Left lung (tissue), 4 donors: ENCODE measurements at regions not wholly inside any gene's neighbourhood (a gene's known extent, or its start where the extent isn't known, plus 50 kb on each side); places are given as distances from the start of the nearest gene placed in this dataset.

Experiments
- ATAC-seq: fragments of 200-7000 bp; cut with Tn5 transposase; one replicate; pipeline ENCODE4 v1.9.1; 2020; ENCODE audit warnings: moderate library complexity
- DNase-seq, 4 donors: peaks; one replicate each; pipeline ENCODE4 v3.0.0-alpha.2; 2013 to 2020
- H3K27ac ChIP-seq, 2 donors: fragments of 200-600 bp; sonication (generic) in 1 of 2; one replicate each; pipeline versions ENCODE4 v1.5.0 to v1.8.0; 2020 to 2021
- H3K27me3 ChIP-seq, 2 donors: fragments of 200-600 bp; sonication (generic) in 1 of 2; one replicate each; pipeline versions ENCODE4 v1.5.0 to v1.8.0; 2020 to 2021
- H3K36me3 ChIP-seq, 2 donors: fragments of 200-600 bp; sonication (generic) in 1 of 2; one replicate each; pipeline versions ENCODE4 v1.5.0 to v1.8.0; 2020 to 2021
- H3K4me1 ChIP-seq, 2 donors: fragments of 200-600 bp; one replicate each; pipeline ENCODE4 v1.8.0; 2021
- H3K4me3 ChIP-seq, 2 donors: fragments of 200-600 bp; sonication (generic) in 1 of 2; one replicate each; pipeline versions ENCODE4 v1.5.0 to v1.8.0; 2020 to 2021; ENCODE audit warnings: mild to moderate bottlenecking in 1 of 2
- H3K9me3 ChIP-seq, 2 donors: fragments of 200-600 bp; sonication (generic) in 1 of 2; one replicate each; pipeline versions ENCODE4 v1.5.0 to v1.8.0; 2020 to 2021
- CTCF ChIP-seq, 2 donors: fragments of 200-600 bp; sonication (generic) in 1 of 2; IDR thresholded peaks; one replicate each; pipeline versions ENCODE4 v1.5.0 to v1.8.0; 2021; ENCODE audit warnings: antibody characterized with exemption in 2 of 2
- intact Hi-C, 2 donors: fragments of 100-400 bp; cut with DNase I; formaldehyde crosslinking; loops; one replicate each; pipeline versions ENCODE4 v1.11.2 to v1.14.2; 2022
- donor health status: DM: no; HTN: yes; CAD: no.
- donor health status: DM: no; HTN: no; CAD: no.

DNA sequence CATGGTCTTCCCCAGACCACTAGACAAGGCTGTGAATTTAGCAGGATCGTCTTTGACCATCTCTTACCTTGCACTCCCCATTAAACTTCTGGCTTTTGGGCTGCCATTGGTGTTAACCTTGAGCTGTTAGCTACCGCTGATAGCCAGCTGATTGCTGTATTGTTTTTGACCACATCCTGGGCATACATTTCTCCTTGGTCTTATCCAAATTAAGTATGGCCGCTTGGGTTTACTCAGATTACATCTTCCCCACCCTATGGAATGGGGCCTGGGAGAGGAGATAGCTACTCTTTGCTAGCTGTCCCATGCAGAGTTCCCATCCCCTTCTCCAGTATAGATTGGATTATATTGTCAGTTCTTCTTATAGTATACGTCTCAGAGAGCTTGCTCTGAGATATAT is 270.4 kb upstream of the ELAC2 start:
- ATAC-seq (no peak), DNase-seq (no peak)
- intact Hi-C loops, result no loop called here
- Histone ChIP-seq H3K27ac (no peak overlapping the region), H3K9me3 (no peaks in the 10 kb centered on the region), H3K36me3 (no peaks in the 10 kb centered on the region), H3K27me3 (no peaks in the 10 kb centered on the region), H3K4me3 (no peak overlapping the region), H3K4me1 (no peaks in the 10 kb centered on the region)
- TF ChIP-seq CTCF (IDR thresholded peaks at IDR 0.05), result no peak

GRCh38 chr17:13287226-13287625 is 269.4 kb upstream of the ELAC2 start:
- Histone ChIP-seq H3K36me3 (no peaks in the 10 kb centered on the region), H3K4me3 (no peak overlapping the region), H3K27ac (no peak overlapping the region), H3K9me3 (no peaks in the 10 kb centered on the region), H3K27me3 (no peaks in the 10 kb centered on the region), H3K4me1 (no peaks in the 10 kb centered on the region)
- ATAC-seq (no peak), DNase-seq (no peak)
- no peak for TF ChIP-seq CTCF (IDR thresholded peaks at IDR 0.05)
- intact Hi-C loops, result no loop called here

DNA sequence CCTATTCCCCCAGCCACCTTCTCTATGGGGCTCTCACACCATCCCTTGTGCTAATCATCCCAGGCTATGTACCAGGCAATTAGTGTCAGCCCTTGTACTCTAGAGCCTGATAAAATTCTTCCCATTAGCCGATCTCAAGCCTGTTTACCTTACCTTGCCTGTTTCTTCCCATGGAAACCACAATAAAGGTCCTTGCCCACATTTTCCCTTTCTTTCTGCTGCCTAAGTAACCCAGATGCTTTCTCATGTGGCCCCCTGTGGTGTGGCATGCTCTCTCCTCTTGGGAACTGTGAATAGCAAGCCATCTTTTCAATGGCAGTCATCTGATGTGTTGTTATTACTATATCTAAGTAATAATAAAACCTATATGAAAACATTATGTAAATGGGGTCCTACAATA is 265.8 kb upstream of the ELAC2 start:
- no peak overlapping the region for H3K27ac ChIP-seq
- TF ChIP-seq CTCF (IDR thresholded peaks at IDR 0.05), result no peak
- no peaks in the 10 kb centered on the region for H3K27me3 ChIP-seq
- ATAC-seq (no peak), DNase-seq (no peak)
- H3K4me3 ChIP-seq, result no peak overlapping the region
- intact Hi-C loops, result no loop called here
- no peaks in the 10 kb centered on the region for H3K36me3 ChIP-seq
- H3K4me1 ChIP-seq, result no peaks in the 10 kb centered on the region
- H3K9me3 ChIP-seq, result no peaks in the 10 kb centered on the region

DNA sequence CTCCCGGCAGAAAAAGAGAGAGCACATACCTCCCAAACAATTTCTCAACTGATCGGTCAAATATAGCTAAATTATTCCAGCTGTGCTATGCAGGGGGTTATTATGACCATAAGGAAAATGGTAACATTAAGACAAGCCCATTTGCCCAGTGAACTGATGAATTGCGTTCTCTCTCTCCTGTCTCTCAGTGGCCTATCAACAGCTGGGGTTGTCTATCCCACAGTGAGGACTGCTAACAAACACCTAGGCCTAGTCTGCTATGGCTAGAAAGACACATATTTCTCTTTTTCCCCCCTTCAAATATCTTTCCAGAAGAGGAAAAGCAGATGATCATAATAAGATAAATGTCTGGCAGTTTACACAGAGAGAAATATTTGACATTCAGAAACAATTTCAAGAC is 263.8 kb upstream of the ELAC2 start:
- no peaks in the 10 kb centered on the region for H3K36me3 ChIP-seq
- H3K27ac ChIP-seq, result no peak overlapping the region
- H3K9me3 ChIP-seq, result no peaks in the 10 kb centered on the region
- ATAC-seq (no peak), DNase-seq (no peak)
- no peaks in the 10 kb centered on the region for H3K4me1 ChIP-seq
- no peaks in the 10 kb centered on the region for H3K27me3 ChIP-seq
- no peak overlapping the region for H3K4me3 ChIP-seq
- intact Hi-C loops, result no loop called here
- TF ChIP-seq CTCF (IDR thresholded peaks at IDR 0.05), result no peak

GRCh38 chr17:13273806-13274205 is 256.0 kb upstream of the ELAC2 start:
- H3K27ac ChIP-seq, result no peak overlapping the region
- DNase-seq (no peak), ATAC-seq (no peak)
- peaks cover 0 to 8% of the 10 kb centered on the region in 2 donors for H3K27me3 ChIP-seq
- no peaks in the 10 kb centered on the region for H3K4me1 ChIP-seq
- no peaks in the 10 kb centered on the region for H3K9me3 ChIP-seq
- H3K36me3 ChIP-seq, result no peaks in the 10 kb centered on the region
- H3K4me3 ChIP-seq, result no peak overlapping the region
- intact Hi-C loops, result no loop called here
- no peak for TF ChIP-seq CTCF (IDR thresholded peaks at IDR 0.05)
